Ammon's horn (tissue), 1 donor: ENCODE measurements at regions not wholly inside any gene's neighbourhood (a gene's known extent, or its start where the extent isn't known, plus 50 kb on each side); places are given as distances from the start of the nearest gene placed in this dataset.

Source experiments
- DNase-seq: peaks from one replicate; pipeline ENCODE4 v3.0.0-alpha.2; 2016; ENCODE audit warnings: low spot score

- no peak for DNase-seq
Measured at GRCh38 chr2:39514825-39515224, 77.7 kb upstream of the MAP4K3 start.

GRCh38 chr2:39515273-39515896 is 78.3 kb upstream of the MAP4K3 start:
- no peak for DNase-seq

GRCh38 chr2:39515897-39516346 is 78.8 kb upstream of the MAP4K3 start:
- no peak for DNase-seq

GRCh38 chr2:39516347-39517101 is 79.4 kb upstream of the MAP4K3 start:
- DNase-seq, result peak; percentile 54

GRCh38 chr2:39517102-39517436 is 80.0 kb upstream of the MAP4K3 start:
- DNase-seq, result no peak

GRCh38 chr2:39517622-39518021 is 80.5 kb upstream of the MAP4K3 start:
- DNase-seq, result no peak

- DNase-seq, result no peak
Measured at GRCh38 chr2:39519886-39520285, 82.8 kb upstream of the MAP4K3 start.

GRCh38 chr2:39521876-39522517 is 84.9 kb upstream of the MAP4K3 start:
- no peak for DNase-seq

- DNase-seq, result no peak
Measured at GRCh38 chr2:39522518-39522877, 85.4 kb upstream of the MAP4K3 start.

GRCh38 chr2:39523308-39524044 is 86.4 kb upstream of the MAP4K3 start:
- DNase-seq, result no peak

GRCh38 chr2:39524061-39524460 is 87.0 kb upstream of the MAP4K3 start:
- DNase-seq, result no peak

- no peak for DNase-seq
Measured at GRCh38 chr2:39524756-39525635, 87.9 kb upstream of the MAP4K3 start.

- no peak for DNase-seq
Measured at GRCh38 chr2:39525636-39526412, 88.7 kb upstream of the MAP4K3 start.

GRCh38 chr2:39528701-39529100 is 91.6 kb upstream of the MAP4K3 start:
- no peak for DNase-seq

- no peak for DNase-seq
Measured at GRCh38 chr2:39529836-39530235, 92.8 kb upstream of the MAP4K3 start.

GRCh38 chr2:39530411-39530866 is 93.4 kb upstream of the MAP4K3 start:
- no peak for DNase-seq

- DNase-seq, result no peak
Measured at GRCh38 chr2:39531220-39531777, 94.2 kb upstream of the MAP4K3 start.

GRCh38 chr2:39532933-39533332 is 95.8 kb upstream of the MAP4K3 start:
- DNase-seq, result no peak

- no peak for DNase-seq
Measured at GRCh38 chr2:39534095-39534711, 97.1 kb upstream of the MAP4K3 start.

GRCh38 chr2:39535636-39536185 is 98.6 kb upstream of the MAP4K3 start:
- no peak for DNase-seq
